DLD1 (cell line): ENCODE measurements at regions not wholly inside any gene's neighbourhood (a gene's known extent, or its start where the extent isn't known, plus 50 kb on each side); places are given as distances from the start of the nearest gene placed in this dataset.

ENCODE experiments used
- in situ Hi-C: cut with HindIII; loops from 2 replicates; pipeline ENCODE4 v1.10.0; 2017; ENCODE audit warnings: low sequenced_read_pairs

DNA sequence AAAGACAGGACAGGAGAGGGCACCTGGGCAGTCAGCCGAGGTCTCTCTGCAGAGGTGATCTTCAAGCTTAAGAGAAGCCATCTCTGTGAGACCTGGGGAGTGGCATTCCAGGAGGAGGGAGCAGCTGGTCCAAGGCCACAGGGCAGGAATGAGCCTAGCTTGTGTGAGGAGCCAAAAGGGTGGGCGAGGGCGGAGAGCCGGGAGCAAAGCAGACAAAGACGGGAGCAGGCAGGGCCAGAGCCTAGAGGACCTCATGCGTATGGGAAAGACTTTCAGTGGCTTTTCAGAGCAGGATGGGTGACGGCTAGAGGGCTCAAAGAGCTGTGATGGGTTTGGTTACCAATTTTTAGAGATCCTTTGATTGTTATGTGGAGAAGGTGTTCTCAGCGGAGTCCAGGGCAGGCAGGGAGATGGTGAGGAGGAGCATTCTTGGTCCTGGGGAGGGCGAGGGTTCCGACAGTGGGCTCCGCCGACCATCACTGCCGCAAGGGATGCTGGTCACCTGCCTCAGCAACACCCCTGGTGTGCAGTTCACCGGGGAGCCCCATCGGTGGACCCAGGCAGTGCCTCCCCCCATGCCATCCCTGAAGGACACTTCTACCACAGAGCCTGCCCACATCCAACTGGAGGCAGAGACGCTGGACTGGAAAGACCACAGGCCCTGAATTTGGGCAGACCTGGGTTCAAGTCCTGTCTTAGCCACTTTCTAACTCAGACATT, 122.9 kb upstream of the IRF2BP2 start:
- in situ Hi-C loops, result loop anchor here (10.0 to 25.0 kb wide), 2 partner anchors 102 to 329 kb away; no protein-coding TSS in a partner anchor

DNA sequence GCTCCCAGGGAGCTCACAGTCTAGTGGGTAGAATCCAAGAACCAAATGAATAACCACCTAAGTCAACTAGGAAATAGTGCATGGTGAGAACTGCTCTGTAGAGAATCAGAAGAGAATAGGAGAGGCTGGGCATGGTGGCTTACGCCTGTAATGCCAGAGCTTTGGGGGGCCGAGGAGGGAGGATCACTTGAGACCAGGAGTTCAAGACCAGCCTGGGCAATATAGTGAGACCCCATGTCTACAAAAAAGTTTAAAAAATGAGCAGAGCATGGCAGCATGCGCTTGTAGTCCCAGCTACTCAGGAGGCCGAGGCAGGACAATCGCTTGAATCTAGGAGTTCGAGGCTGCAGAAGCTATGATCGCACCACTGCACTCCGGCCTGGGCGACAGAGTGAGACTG, 122.3 kb upstream of the IRF2BP2 start:
- in situ Hi-C loops, result loop anchor here (10.0 to 25.0 kb wide), 2 partner anchors 103 to 330 kb away; no protein-coding TSS in a partner anchor

DNA sequence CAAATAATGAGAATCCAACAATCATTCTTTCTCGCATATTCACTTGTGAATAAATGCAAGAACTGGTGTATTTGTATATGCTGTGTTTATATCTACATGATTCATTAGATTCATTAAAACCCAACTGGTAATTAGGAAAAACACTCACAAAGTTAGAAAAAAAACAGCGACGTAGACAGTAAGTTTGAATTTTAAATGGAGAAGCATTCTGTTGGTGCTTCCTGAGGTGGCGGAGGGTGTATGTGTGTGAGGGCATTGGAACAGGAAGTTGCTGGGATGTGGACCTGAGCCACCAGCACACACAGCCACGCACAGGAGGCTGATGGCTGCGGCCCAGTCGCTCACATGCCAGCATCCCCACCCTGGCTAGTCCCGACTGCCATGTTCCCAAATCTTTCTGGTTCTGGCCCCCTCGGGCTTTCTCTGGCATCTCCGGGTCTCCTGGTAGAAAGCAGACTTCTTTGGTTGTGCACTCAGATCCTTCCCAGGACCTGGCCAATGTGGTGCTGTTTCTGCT, 121.6 kb upstream of the IRF2BP2 start:
- in situ Hi-C loops, result loop anchor here (10.0 to 25.0 kb wide), 2 partner anchors 103 to 331 kb away; no protein-coding TSS in a partner anchor

DNA sequence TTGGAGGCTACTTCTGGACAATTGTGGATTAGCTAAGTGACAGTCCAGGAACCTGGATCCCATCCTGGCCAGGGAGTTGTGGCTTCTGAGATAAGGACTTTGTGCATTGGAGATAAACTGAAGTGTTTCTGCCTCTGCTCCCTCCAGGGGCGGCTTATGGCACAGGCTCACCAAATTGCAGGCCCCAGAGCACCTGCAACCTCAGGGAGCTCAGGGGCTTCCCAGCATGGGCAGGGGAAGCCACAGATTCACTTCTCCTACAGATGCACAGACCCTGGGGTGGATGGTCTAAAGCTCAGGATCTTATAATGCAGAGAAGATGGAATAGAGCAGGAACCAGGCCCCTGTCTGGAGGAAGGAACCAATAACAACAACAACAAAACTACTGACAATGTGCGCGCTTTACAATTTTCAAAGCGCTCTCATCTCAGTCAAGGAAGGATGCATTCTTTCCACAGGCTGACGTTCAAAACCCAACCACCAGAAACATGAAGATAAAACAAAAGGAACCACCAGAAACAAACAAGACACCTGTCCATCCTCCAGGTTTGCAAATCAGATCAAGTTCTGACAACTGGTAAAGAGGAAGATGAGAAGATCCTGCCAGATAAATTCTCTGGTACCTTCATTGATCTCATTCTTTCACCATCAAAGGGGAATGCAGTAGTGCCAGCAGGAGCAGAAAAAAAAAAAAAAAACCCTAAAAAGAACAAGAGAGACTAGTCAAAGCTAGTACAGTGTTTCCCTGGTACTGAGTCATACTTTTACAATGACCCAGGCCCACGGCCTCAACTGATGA, 121.0 kb upstream of the IRF2BP2 start:
- in situ Hi-C loops, result loop anchor here (10.0 to 25.0 kb wide), 2 partner anchors 104 to 331 kb away; no protein-coding TSS in a partner anchor

DNA sequence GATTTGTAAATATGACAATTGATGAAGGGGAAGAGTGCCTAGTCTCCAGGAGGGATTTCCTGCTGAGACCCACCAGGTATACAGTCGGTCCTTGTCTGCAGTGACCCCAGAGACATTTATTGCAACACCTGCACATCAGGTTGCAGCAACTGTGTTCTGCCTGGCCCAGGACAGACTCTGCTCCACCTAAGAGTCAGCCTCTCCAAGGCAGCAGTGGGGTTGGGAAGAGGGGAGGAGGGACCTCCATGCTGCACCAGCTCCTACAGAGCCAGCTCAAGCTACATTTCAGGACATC, 120.4 kb upstream of the IRF2BP2 start:
- in situ Hi-C loops, result loop anchor here (10.0 to 25.0 kb wide), 2 partner anchors 104 to 332 kb away; no protein-coding TSS in a partner anchor

DNA sequence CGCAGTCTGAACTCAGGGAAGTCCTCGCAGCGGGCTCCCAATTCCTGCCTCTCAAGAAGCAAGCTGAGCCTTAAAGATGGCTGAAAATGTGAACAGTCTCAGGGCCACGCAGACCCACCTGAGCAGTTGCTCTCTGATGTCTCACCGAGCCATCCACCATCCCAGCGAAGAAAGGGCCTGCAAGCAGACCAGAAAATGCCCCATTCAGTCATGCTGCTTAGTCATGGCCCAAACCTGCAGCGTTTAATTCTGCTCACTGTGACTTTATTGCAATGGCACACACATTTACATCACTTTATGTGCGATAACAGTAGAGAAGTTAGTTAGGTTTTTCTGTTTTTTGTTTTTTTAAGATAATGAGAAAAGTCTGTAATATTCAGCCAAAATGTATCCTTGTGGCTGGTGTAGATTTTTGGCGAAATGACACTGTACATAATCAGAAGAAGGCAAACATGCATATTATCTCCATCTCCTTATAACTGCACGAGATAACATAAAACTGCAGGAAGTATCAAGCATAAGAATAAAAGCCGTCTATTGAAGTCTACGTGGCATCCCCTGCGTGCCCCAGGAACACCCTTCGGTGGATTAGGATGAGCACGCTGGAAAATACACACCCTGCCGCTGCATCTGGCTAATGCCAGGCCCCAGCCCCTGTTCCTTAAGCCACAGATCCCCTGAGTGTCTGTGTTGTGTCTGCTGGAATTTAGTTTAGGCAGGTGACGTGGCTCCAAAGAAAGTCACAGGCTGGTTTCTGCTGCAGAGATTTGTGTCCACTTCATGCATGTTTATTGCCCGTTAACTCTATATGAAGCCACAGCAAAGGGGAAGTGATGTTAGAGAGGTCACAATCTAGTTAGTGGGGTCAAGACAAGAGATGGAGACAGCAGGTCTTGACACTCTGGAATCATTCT, 119.8 kb upstream of the IRF2BP2 start:
- in situ Hi-C loops, result loop anchor here (10.0 to 25.0 kb wide), 2 partner anchors 105 to 332 kb away; no protein-coding TSS in a partner anchor

DNA sequence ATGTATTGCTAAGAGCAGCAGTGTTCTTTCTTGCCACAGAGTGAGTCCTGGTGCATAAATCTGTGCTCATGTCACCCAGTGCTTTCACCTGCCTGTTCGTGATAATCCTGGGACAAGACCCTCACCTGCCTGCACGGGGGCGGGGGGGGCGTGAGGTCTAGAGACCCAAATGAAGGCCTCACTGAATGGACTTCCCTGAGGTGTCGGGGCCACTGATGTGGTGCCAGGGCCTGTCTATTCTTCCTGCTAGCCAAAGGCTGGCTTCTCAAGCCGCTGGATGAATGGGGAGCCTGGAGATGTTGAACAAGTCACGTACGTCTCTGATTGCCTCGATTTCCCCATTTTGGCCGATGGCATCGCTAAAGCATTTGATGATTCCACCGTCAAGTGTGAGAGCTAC, 118.8 kb upstream of the IRF2BP2 start:
- in situ Hi-C loops, result loop anchor here (25.0 kb wide), 1 partner anchor 334 kb away; no protein-coding TSS in a partner anchor

DNA sequence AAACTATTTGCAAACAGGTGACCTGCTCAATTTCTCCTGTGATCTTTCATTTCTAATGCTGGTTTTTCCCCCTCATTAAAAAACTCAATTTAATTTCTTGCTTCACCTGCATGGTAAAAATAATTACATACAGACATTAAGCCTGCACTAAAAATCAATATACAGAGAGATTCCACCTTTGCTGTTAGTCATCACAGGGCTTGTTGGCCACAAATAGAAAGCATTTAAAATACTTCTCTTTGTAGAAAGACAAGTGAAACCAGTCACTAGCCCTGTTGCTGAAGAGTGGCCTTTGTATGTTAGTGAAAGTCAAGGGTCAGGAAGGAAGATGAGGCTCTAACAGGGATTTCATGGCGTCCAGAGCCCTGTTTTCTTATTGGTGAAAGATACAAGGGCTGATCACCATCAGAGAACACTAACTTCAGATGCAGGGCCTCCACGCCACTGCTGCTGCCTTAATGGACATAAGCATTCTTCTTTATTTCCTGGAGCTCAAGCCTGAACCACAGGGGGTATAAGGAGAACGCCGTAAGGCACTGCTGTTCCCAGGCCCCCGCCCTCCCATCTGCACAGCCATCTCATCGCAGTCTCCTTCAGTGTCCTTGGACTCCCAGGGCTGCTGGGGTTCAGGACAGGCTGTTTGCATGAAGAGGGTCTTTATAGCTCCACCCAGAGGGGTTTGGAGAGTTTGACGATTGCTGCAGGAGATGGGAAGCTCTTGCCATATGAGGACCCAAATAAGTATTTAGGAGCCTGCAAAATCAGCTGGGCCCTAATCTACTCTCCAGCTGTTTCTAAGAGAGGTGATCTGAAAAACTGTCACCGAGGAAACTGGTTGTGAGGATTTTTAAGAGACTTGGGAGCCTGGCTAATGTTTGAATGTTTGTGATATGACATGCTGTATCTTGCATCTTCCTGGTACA, 117.3 kb upstream of the IRF2BP2 start:
- in situ Hi-C loops, result loop anchor here (25.0 kb wide), 1 partner anchor 335 kb away; no protein-coding TSS in a partner anchor

DNA sequence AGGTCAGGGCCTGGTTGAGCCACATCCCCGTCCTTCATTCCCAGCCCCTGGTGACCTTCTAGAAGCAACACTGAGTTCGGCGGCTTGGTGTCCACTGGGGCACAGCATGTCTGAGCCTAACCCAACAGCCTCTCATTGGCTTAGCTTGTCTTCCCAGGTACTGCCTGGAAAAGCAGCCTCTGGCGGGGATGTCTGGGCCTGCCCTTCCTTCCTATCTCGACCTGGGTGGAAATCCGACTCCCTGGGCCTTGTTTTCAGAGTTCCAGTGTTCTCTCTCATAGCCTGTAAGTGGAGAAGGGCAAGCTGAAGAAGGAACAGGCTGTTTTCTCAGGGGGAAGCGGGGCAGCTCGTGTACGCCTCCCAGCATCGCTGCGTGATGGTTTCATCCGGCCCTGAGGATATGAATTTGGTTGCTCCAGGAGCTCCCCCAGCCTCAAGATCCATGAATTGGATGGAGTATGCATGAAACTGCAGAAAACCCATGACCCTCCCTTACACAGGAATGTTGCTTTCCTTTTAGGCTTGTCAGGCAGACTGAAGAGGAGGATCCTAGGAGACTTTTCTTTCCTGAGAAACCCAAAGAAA, 116.5 kb upstream of the IRF2BP2 start:
- in situ Hi-C loops, result loop anchor here (25.0 kb wide), 1 partner anchor 336 kb away; no protein-coding TSS in a partner anchor

DNA sequence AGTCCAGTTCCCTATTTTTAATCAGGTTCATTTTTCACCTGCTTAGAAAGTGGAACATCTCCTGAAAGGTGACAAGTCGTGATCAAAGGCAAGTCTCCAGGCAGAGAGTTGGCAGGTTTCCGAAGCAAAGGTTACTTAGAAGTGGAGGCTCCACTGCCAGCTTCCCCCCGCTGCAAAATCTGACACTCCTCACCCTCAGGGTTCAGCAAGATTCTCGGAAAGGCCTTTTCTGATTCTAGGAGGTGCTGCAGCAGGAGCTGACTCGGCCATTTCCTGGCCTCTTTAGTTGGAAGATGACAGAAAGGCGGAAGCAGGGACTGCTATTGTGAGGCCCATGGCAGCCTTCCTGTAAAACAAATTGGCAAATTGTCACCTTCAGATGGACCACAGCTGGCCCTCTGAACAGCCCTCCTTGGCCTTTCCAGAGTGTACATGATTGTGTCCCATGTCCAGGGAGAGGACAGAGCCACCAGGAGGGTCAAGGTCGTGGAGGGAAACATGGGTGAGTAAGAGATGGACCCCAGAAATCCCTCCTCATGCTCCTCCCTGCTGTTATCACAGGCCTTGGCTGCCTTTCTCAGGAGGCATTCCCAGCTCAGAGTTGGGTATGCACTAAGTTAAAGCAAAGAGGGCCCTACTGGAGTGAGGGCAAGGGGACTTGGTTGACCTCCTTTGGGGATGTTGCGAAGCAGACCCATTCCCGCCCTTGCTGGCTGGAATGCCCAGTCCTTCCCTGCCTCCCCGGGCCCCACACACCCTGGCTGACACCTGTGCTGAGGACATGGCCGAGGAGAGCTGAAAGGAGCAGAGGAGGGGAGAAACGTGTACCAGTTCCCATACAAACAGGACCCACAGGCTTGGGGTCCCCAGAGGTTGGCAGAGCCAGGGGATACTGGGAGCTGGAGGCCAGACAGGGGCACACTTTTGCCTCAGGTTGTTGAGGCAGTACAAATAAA, 115.5 kb upstream of the IRF2BP2 start:
- in situ Hi-C loops, result loop anchor here (25.0 kb wide), 1 partner anchor 337 kb away; no protein-coding TSS in a partner anchor

DNA sequence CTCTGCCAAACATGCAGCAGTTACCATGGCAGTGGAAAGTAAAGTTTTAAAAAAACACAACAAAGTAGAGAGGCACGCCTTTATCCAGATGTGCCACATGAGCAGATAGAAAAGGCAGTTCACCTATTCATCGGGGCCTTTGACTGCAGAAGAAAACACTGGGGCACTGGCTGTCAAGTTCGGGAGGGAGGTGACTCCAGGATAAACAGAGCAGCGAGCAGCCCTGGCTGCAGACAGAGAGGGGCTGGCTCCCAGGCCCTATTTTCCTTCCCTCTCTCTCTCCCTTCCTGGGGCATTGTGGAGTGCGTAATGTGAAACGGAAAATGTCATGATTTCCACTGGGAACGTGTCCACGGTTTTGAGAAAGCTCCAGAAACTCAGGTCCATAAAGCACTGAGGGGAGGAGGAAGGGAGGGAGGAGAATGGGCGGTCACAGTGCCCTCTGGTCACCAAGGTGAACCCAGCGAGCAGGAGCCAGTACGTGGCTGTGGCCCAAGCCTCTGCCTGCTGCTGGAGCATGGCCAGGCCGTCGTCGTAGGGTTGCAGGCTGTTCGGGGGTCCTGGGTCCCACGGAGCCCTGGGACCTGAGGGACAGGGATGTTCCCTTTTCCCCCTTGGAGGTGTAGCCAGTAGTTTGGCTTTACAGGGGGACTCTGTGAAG, 114.7 kb upstream of the IRF2BP2 start:
- in situ Hi-C loops, result loop anchor here (25.0 kb wide), 1 partner anchor 338 kb away; no protein-coding TSS in a partner anchor

DNA sequence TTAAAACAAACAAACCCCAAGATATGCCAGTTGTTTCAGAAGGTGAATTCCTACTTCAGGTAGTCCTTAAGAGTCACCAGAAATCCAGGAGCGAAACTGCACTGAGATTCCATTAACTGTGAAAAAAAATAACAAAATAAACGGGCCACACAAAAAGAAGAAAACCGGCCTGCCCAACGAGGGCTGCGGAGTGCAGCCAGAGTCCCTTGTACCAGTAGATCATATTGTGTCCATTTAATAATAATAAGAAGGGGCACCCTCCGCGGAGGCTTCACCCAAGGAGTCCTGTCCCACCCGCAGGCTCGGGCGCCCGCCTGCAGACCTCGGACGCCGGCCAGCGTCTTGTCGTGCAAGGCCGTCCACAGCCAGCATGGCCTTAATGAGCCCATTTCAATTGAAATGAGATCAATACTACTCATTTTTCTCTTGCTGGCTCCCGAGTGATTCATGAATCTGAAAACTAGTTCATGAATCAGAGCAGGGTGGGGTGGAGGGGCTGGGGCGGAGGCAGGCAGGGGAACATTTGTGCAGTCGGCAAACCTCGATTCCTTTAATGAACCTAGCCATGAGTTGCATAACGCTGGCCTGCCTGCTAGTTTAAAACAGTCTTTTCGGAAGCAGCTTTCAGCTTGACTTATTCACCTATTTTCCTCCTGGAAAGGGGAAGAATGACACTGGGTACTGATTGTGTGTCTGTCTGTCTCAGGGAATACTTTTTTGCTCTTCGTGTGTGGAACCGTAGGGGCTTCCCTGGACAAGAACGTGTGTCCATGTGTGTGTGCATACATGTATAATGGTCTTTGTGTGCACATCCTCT, 113.1 kb upstream of the IRF2BP2 start:
- in situ Hi-C loops, result no loop called here

DNA sequence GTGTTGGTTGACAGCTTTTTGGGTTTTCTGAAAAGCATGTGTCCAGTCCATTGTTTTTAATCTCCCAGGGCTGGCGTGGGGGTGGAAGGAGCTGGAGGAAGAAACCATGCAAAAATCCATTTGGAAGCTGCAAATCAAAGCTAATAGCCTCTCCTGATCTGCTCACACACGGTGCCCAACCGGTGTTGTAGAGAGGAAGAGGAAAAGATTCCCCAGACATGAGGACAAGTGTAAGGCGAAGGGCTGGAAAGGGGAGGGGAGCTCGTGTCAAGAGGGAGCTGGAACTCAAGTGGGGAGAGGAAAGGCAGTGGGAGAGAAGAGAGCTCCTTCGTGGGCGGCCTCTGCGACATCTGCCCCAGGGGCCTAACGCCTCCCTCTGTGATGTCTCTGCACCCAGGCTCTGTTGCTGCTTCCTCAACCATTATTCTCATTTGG, 112.3 kb upstream of the IRF2BP2 start:
- in situ Hi-C loops, result no loop called here

DNA sequence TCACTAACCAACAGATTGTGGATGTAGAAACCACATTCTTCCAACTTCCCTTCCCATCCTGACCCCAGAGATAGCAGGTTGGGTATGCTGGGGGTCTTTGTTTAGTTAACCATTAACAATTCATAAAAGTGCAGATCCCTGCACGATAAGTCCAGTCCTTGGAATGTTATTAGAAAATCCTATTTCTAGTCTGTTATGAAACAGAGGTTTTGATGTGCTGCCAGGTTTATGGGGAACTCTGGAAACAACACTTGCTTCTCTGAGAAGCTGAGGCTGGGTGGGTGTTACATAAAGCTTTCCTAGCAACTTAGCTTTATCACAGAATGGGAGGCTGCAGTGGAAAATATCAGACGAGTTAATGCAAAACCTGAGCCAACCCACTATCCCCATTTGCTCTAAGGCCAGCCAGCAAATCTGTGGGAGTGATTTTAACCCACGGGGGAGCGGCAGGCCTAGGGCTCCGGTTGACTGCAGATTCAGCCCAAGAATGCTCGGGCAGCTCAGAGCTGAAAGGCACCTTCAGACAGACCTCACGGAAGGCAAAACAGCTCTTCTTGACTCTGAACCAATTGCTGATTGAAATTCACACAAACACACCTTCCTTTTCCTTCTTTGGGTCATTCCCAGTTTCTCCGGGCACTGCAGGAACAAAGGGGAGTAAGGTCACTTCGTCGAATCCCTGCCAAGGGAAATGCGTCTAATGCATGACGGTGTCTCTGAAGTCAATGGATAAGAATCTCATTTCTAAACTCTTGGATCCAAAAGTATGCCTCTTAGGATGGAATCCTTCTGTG, 111.7 kb upstream of the IRF2BP2 start:
- in situ Hi-C loops, result no loop called here

DNA sequence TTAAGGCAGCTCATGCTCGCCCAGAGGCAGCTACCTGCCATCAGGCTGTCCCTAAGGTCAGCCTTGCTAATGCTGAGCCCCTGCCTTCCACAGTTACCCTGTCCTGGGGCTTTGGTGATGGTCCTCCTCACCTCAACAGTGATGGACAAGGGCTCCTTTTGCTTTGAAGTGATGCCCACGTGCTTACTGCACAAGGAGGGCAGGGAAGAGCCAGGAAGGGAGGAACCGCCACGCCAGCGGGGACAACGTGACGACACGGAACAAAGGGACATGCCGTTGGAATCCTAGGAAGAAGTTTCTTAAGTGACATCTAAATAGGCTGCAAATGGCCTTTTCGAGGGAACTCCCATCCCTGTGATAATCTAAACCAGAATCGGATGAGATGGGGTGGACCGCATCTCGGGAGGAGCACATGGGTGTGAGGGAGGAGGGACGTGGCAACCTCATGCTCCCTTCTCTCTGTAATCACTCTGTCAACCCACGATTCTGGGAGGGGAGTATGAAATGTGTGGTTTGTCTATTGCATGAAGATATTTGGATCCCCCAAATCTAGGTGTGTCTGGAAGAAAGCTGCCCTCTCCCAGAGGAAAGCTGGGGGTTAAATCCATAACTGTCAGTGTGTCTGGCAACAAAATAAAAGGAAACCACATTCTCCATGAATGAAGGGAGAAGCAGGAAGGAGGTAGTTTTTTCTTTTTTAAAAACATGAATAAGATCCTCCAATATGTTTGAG, 110.9 kb upstream of the IRF2BP2 start:
- in situ Hi-C loops, result no loop called here
